ENCODE measurements at regions not wholly inside any gene's neighbourhood (a gene's known extent, or its start where the extent isn't known, plus 50 kb on each side); places are given as distances from the start of the nearest gene placed in this dataset.

- H3K4me1 ChIP-seq (replicated peaks in 1 of 4; ENCODE audit: control insufficient read depth in 3 of 4, insufficient read depth in 4 of 4, low read length in 3 of 4): peaks cover 3 to 10% (median 7%) of the 10 kb centered on the region in 4 experiments; a peak in 6 of 7 replicates
- H3K23ac ChIP-seq (ENCODE audit: insufficient read length): no peak overlapping the region
- CTCF ChIA-PET (ENCODE audit: partially characterized antibody): interaction anchor here (0.9 to 1.5 kb wide), 2 partner anchors 29 to 117 kb away, joined by 3 read pairs; no protein-coding TSS in a partner anchor
- H3K23me2 ChIP-seq (ENCODE audit: low read depth, low read length): no peaks in the 10 kb centered on the region
- no peak overlapping the region for H4K8ac ChIP-seq (ENCODE audit: extremely low read depth, insufficient read depth, low read length)
- H3K36me3 ChIP-seq (ENCODE audit: control insufficient read depth in 2 of 4, insufficient read depth in 4 of 4, low read length in 3 of 4): peaks cover 2 to 46% (median 21%) of the 10 kb centered on the region in 4 experiments; a peak in 6 of 8 replicates
- no peak overlapping the region for H3K14ac ChIP-seq (ENCODE audit: insufficient read length)
- no peak overlapping the region for H4K91ac ChIP-seq (replicated peaks; ENCODE audit: insufficient read length, low read length)
- 96% methylated on average over 21 of the region's 22 CpGs; no CpG with 5 or more reads in 1 of the 2 experiments for WGBS, 2 experiments (ENCODE audit: extremely low coverage in 1 of 2, insufficient coverage in 1 of 2, insufficient read length in 1 of 2, insufficient replicate concordance in 2 of 2, low coverage in 1 of 2, low lambda C conversion rate in 2 of 2, missing lambda C conversion rate in 1 of 2)
- no peak overlapping the region for H2BK5ac ChIP-seq (ENCODE audit: low read depth, low read length)
- H4K5ac ChIP-seq (ENCODE audit: insufficient read length, low read depth, low read length): no peak overlapping the region
- H3K4me3 ChIP-seq (ENCODE audit: extremely low read depth in 1 of 4, insufficient read depth in 2 of 4, low read depth in 3 of 4, low read length in 4 of 4): no peak overlapping the region
- no peak overlapping the region for H2BK20ac ChIP-seq (ENCODE audit: low read length)
- no peaks in the 10 kb centered on the region for H3K79me2 ChIP-seq (ENCODE audit: control insufficient read depth in 1 of 2, insufficient read depth in 2 of 2, low read length in 2 of 2)
- no peak overlapping the region for H3K18ac ChIP-seq (ENCODE audit: extremely low read depth, low read length)
- DNase-seq (ENCODE audit: low read depth in 1 of 2, low spot score in 2 of 2) (no peak), FAIRE-seq (no peak)
- no peak overlapping the region for H3K4me2 ChIP-seq (ENCODE audit: insufficient read depth in 1 of 2, low read depth in 2 of 2, low read length in 2 of 2)
- peaks cover 2 to 5% of the 10 kb centered on the region in 2 experiments; a peak in 2 of 4 replicates for H3K9me3 ChIP-seq (ENCODE audit: insufficient read depth in 2 of 2, low read depth in 1 of 2, low read length in 1 of 2)
- no peak overlapping the region for H2BK15ac ChIP-seq (ENCODE audit: low read length)
- no peak overlapping the region for H2AFZ ChIP-seq (ENCODE audit: low read length)
- no peak overlapping the region for H3K9ac ChIP-seq (replicated peaks in 1 of 4; ENCODE audit: extremely low read depth in 1 of 4, low read depth in 3 of 4, low read length in 3 of 4)
- no peak overlapping the region for H2BK120ac ChIP-seq (replicated peaks; ENCODE audit: low read depth, low read length)
- peaks cover 2% of the 10 kb centered on the region; the same call in 1 of the 2 replicates for H3K79me1 ChIP-seq (ENCODE audit: low read depth, low read length)
- H4K20me1 ChIP-seq (replicated peaks in 1 of 2; ENCODE audit: control insufficient read depth in 1 of 2, insufficient read depth in 2 of 2, low read length in 2 of 2): no peaks in the 10 kb centered on the region
- H3K27ac ChIP-seq (ENCODE audit: low read depth, low read length): no peak overlapping the region
- no peak overlapping the region for H2AK5ac ChIP-seq (ENCODE audit: low read depth, low read length)
- POLR2A ChIA-PET (ENCODE audit: partially characterized antibody): interaction anchor here (0.5 kb wide), 1 partner anchor 635 kb away, joined by 3 read pairs; no protein-coding TSS in a partner anchor
- H3K27me3 ChIP-seq (replicated peaks in 1 of 4; ENCODE audit: control insufficient read depth in 3 of 4, extremely low read depth in 1 of 4, insufficient read depth in 3 of 4, low read length in 3 of 4): no peaks in the 10 kb centered on the region
- H2BK12ac ChIP-seq (ENCODE audit: low read depth, low read length): no peak overlapping the region
- no peak overlapping the region for H3K56ac ChIP-seq (replicated peaks; ENCODE audit: insufficient read length, low read depth, low read length)
- H3K4ac ChIP-seq (replicated peaks; ENCODE audit: insufficient read length, low read depth, low read length): no peak overlapping the region
- no peak for TF ChIP-seq KDM4A (IDR thresholded peaks at IDR 0.05; ENCODE audit: low read depth, low read length, severe bottlenecking)
- no peak for TF ChIP-seq KDM1A (IDR thresholded peaks at IDR 0.05; ENCODE audit: borderline replicate concordance, low read length)
- TF ChIP-seq TEAD4 (IDR thresholded peaks at IDR 0.05; ENCODE audit: low read depth, low read length): no peak
- no peak for TF ChIP-seq GTF2F1 (IDR thresholded peaks at IDR 0.05; ENCODE audit: borderline replicate concordance, low read depth, low read length)
- no peak for TF ChIP-seq TCF12 (IDR thresholded peaks at IDR 0.05; ENCODE audit: low read depth, low read length)
- no peak for TF ChIP-seq CTBP2 (IDR thresholded peaks at IDR 0.05; ENCODE audit: borderline replicate concordance, insufficient read depth, insufficient read length, low read length)
- no peak for TF ChIP-seq ATF3 (IDR thresholded peaks at IDR 0.05; ENCODE audit: insufficient read depth, low read depth, low read length)
- TF ChIP-seq FOSL1 (IDR thresholded peaks at IDR 0.05; ENCODE audit: insufficient read depth, low read depth, low read length): no peak
- no peak for TF ChIP-seq ZNF274 (IDR thresholded peaks at IDR 0.05; ENCODE audit: borderline replicate concordance, extremely low read depth, low read length)
- TF ChIP-seq ASH2L (IDR thresholded peaks at IDR 0.05; ENCODE audit: low read length): no peak
- TF ChIP-seq CBX5 (IDR thresholded peaks at IDR 0.05; ENCODE audit: low read depth, low read length): no peak
- TF ChIP-seq SIX5 (IDR thresholded peaks at IDR 0.05; ENCODE audit: low read depth, low read length): no peak
Measured at GRCh38 chr19:5255602-5256231, 84.9 kb downstream of the PTPRS start.

Data from H1 (cell line).